NCI-H460 (cell line): ENCODE measurements at regions not wholly inside any gene's neighbourhood (a gene's known extent, or its start where the extent isn't known, plus 50 kb on each side); places are given as distances from the start of the nearest gene placed in this dataset.

Experiments
- DNase-seq: peaks from one replicate; pipeline ENCODE4 v3.0.0-alpha.2; 2016; ENCODE audit warnings: low read depth; ENCODE audit errors: extremely low read depth

GRCh38 chr4:18556402-18556801, 534.8 kb upstream of the LCORL start:
- DNase-seq: no peak

DNA sequence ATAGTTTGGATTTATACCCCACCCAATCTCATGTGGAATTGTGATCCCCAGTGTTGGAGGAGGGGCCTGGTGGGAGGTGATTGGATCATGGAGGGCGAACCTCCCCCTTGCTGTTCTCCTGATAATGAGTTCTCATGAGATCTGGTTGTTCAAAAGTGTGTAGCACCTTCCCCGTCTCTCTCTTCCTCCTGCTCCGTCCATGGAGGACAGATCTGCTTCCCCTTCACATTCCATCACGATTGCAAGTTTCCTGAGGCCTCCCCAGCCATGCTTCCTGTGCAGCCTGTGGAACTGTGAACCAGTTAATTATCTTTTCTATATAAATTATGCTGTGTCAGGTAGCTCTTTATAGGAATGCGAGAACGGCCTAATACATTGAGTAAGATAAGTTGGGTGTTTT, 518.8 kb upstream of the LCORL start:
- no peak for DNase-seq

- no peak for DNase-seq
Observed at GRCh38 chr4:18538121-18538520, 516.6 kb upstream of the LCORL start.

GRCh38 chr4:18536428-18536827, 514.9 kb upstream of the LCORL start:
- DNase-seq: no peak

GRCh38 chr4:18535948-18536347, 514.4 kb upstream of the LCORL start:
- DNase-seq: no peak

DNA sequence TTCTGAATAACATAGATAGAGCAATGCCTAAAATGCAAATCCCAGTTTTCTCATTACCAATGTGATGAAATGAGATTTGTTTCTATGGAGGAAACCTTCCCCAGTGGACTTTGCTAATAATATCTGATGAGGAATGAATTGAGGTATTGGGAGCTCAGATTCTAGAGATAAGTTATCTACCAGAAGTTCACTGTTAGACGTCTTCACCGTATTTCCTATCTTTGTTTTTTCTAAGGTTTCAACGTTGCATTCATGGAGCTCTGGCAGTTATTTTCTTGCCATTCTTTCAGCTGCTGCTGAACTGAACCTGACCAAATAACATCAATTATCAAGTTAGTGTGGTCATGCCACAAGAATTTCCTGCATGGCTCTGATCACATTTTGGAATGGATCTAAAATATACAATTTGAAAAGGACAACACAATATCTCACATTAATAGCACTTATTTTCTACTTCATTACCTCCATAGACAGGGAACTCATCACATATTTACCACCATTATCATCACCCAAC, 511.8 kb upstream of the LCORL start:
- DNase-seq: no peak

DNA sequence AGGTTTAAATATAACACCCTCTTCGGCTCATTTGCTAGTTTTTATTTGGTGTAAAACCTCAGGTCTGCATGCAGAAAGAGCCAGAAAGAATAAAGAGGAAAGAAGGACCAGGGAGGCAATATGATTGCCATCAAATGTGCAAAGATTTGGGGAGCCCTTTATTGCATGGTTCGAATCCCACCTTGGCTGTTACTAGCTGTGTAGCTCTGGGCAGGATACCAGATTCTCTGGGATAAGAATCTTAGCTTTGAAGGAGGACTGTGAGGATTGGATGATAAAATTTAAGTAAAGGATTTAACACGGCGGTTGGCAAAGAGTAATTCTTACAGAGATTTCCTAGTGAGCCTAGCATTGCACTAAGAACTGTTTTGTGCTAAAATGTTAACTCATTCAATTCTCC, 510.2 kb upstream of the LCORL start:
- DNase-seq: no peak

GRCh38 chr4:18529482-18529881, 507.9 kb upstream of the LCORL start:
- no peak for DNase-seq

DNA sequence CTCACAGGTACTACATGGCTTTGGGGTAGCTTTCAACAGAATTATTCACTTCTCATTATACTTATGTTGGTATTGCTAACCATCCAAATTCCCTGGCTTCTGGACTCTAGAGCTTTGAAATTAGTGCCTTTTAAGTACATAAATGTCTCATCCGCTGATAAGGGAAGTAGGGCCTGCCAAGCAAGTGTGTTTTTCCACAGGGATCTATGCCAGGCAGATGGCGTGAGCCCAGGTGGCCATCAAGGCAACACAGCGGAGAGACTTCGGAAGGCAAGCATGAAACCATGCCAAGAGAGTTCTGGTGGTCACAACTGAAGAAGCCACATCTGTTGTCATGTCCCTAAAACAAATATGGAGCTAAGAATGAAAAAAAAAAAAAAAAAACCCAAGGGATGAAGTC, 503.1 kb upstream of the LCORL start:
- DNase-seq: no peak

GRCh38 chr4:18518098-18518497, 496.5 kb upstream of the LCORL start:
- no peak for DNase-seq

DNA sequence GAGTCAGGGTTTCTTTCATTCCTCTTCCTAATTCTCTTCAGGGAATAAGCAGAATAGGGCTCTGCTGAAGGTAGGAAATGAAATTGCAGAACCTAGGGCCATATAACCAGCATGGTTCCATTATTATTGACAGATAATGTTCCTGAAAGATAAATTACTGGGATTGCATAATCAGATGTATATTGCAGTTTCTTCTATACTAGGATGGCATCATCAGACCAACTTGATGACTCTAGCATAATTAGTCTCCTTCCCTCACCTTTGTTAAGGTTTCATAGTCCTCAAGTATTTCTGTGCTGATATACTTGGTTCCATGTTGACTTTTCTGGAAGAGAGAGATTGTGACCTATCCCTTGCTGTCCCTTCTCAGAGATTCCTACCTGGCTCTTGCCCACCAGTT, 492.3 kb upstream of the LCORL start:
- no peak for DNase-seq

DNA sequence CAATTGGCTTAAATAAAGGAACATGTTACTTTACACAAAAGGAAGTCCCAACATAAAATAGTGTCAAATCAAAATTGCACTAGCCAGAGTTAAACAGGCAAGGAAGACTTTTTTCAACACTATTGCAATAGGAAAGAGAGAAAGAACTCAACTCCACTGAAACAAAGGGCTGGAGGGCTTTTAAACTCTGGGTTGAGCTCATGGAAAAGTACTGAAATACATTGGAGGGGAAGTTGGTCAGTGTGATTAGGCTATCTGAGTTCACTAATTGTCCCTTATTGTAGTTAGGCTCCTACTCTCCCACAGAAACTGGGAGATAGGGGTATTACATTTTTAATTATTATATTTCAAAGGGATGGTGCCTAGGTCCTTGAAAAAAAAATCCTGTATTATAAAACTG, 491.2 kb upstream of the LCORL start:
- DNase-seq: no peak

GRCh38 chr4:18511727-18512126, 490.2 kb upstream of the LCORL start:
- DNase-seq: no peak

- no peak for DNase-seq
Observed at GRCh38 chr4:18508786-18509185, 487.2 kb upstream of the LCORL start.

DNA sequence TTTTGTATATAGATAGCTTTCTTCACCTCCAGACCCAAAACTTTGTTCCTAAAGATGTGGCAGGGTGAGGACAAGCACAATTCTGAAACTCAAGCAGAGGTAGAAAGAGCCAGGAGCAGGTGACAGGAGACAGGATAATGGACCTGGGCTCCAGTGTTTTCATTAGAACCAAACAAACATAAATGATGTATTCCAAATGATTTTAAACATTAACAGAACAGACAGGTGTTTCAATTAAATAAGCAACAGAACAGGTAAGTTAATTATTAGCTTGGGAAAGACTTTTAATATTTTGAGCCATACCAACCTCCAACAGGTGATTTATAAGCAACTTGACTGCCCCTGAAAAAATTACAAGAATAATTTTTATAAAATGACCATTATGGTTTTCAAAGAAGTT, 459.4 kb upstream of the LCORL start:
- DNase-seq: no peak

DNA sequence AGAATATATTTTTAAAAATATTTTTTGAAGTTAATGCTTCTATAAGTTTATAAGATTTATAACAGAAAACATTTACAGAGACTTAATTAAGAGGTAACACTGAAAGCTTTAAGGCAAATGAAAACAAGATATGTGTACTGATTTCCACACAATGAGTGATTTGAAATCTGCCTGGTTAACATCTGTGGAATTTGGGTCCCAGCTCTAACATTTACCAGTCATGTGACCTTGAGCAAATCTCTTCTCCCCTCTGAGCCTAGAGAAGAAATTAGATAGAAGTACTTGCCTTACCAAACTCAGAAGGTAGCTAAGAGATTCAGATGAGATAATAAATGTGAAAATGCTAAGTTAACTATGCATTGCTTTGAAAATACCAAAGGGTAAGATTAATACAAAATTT, 458.8 kb upstream of the LCORL start:
- no peak for DNase-seq

- no peak for DNase-seq
Observed at GRCh38 chr4:18479825-18480224, 458.3 kb upstream of the LCORL start.

- DNase-seq: no peak
Observed at GRCh38 chr4:18463987-18464559, 442.5 kb upstream of the LCORL start.

DNA sequence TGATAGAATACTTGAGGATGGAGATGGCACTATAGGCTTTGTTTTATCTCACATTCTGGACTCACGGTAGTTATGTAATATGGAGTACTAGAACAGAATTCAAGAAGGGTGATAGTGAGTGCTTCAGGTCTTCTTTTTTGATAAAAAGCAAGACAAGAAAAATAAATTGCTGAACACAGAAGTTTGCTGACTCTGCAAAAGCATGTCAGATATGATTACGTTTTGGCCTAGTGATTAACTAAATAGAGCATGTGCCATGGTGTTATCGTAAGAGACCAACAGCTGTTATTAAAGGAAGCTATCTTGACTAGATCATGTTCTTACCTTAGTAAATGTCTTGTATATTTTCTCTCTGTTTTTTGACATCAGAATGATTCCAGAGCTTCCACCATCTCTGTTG, 436.9 kb upstream of the LCORL start:
- no peak for DNase-seq

DNA sequence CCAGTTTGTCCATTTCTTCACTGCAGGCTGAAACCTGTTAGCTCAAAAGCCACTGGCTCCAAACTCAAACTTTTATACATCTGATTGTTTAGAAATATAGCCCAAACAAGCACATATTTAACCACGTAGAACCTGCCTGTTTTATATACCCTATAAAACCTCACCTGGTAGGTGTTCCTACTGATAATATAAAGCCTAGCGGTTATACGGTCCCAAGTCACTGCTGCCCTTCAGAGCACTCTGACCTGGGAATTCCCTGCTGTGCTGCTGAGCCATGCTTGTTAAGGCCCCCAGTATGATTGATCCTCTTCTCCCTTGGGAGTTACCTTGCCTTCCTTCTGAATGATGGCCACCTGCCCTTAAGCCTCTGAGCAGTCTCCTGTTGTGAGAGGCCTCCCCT, 432.8 kb upstream of the LCORL start:
- DNase-seq: no peak

DNA sequence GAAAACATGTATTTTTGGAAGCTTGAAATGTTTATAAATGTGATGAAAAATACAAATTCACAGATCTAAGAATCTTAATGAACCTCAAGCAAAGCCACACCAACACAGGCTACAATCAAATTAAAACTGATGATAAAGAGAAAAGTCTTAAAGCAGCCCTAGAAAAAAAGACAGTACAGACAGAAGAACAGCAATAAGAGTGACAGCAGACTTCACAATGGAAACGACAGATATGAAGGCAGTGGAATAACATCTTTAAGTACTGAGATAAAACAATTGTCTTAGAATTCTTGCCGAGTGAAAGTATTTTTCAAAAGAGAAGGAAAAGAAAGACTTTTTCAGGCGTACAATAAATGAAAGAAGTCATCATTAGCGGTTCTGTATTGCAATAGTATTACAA, 423.6 kb upstream of the LCORL start:
- DNase-seq: no peak

- DNase-seq: no peak
Observed at GRCh38 chr4:18444206-18444605, 422.7 kb upstream of the LCORL start.

- no peak for DNase-seq
Observed at GRCh38 chr4:18442957-18443356, 421.4 kb upstream of the LCORL start.
